HG03066 (cell line): ENCODE measurements at regions not wholly inside any gene's neighbourhood (a gene's known extent, or its start where the extent isn't known, plus 50 kb on each side); places are given as distances from the start of the nearest gene placed in this dataset.

Source experiments
- ATAC-seq: cut with Tn5 transposase; IDR thresholded peaks from one replicate; pipeline ENCODE4 v1.9.1; 2021; ENCODE audit warnings: low read depth; ENCODE audit not compliant: unreplicated experiment

- no peak for ATAC-seq
Measured at GRCh38 chr1:239322369-239322768, 64.0 kb upstream of the CHRM3 start.

- ATAC-seq: no peak
Measured at GRCh38 chr1:239321877-239322276, 64.5 kb upstream of the CHRM3 start.

DNA sequence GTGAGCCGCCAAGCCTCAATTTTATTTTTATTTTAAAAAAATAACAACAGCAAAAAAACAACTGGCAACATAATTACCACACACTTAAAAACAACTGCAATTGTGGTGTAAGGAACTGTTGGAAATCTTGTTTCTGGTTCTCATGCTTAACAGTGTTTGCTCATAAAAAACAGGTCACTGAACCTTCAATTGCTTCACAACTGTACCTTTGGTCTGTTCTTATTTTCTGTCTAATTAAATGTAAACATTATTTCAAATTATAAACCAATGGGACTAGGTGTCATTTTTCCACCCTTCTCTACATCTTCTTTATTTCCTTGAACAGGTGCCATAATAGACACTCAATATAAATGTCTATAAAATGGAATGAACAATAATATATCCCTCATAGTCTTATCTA, 68.4 kb upstream of the CHRM3 start:
- ATAC-seq: no peak

DNA sequence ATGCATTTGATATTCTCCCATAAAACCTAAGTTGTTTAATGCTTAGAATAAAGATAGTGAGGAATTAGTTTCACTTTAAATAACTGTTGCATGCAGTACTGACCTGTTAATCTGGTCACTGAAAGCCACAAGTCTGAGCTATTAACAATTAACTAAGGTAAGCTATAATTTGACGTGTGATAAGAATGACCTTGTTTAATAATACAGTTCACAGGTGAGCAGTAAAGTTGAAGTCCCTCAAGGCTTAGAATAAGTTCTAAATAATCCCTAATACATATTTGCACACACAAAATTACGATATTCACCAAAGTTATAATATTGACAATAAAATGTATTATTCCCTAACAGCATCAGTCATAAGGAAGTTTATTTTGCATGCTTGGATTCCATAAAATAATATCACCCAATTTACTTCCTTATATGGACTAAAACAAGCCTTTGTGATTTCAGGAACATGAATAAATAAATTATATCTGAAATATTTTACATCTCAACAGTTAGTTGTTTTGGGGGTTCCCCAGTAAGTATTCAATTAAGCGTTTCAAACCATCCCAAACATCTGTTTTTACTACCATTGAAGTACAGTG, 70.6 kb upstream of the CHRM3 start:
- no peak for ATAC-seq

- ATAC-seq: no peak
Measured at GRCh38 chr1:239311331-239311730, 75.0 kb upstream of the CHRM3 start.

GRCh38 chr1:239308701-239309333, 77.6 kb upstream of the CHRM3 start:
- ATAC-seq: no peak

DNA sequence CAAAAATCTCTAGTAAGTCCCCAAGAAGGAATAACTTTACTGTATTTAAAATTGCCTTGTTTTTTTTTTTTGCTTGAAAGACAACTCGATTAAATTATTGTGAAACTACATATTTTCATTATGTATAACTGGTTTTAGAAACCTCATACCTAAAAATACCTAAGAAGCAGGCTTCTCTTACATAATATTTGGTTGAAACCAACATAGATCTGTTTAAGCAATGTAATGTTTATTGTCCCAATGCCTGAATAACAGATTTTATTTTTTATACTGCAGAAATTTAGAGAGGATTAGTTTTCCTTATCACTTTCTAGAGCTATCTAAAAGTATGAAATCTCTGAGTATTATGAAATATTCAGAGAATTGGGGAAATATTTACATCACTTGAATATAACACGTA, 78.5 kb upstream of the CHRM3 start:
- ATAC-seq: no peak

DNA sequence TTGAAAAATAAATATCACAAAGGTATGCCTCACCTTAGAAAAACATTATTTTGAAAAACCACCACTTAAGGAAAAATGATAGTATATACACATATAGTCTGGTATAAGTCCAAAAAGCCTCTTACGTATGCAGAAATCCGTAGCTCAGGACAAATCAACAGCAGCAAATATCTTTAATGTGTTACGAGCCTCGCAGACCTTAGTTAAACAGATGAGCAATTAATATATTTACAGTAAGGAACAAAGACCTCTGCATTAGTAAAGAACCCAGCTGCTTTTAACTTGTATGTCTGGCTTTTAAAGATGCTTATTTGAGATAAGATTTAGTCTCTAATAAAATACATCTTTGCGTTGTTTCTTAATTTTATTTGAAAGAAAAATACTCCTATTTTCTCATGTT, 79.9 kb upstream of the CHRM3 start:
- no peak for ATAC-seq

- ATAC-seq: no peak
Measured at GRCh38 chr1:239303289-239303688, 83.1 kb upstream of the CHRM3 start.

DNA sequence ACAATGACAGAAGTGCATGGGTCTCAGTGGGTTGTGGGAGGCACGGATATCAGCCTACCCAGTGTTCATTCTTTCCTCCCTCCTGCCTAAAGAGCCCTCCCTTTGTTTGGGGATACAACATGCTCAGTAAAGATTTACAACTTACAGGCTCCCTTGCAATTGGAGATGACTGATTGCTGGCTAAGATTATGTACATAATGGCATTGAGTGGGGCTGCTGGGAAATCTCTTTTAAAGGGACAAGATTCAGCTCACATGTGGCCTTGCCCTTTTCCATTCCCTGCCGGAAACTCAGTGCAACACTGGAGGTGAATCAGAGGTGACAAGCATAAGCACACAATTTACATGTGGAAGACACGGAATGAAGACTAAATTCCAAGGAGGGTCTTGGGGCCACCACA, 83.7 kb upstream of the CHRM3 start:
- no peak for ATAC-seq

DNA sequence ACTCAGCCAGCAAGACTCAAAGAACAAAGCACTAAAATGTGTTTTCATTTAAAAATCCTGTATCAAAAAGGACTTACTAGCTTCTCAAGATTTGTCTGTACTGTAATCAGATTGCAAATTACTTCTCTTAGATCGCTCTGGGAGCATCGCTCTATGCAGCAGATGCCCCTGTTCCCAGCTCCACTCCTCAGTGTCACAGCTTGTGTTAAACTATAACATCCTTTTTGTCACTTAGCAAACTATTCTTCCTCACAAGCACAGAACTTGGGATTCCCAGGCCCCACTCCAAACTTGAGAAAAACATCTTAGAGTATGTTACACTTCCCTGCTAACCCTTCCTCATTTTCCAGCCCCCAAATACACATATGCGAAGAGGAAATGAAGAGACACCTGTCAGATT, 85.1 kb upstream of the CHRM3 start:
- ATAC-seq: no peak

DNA sequence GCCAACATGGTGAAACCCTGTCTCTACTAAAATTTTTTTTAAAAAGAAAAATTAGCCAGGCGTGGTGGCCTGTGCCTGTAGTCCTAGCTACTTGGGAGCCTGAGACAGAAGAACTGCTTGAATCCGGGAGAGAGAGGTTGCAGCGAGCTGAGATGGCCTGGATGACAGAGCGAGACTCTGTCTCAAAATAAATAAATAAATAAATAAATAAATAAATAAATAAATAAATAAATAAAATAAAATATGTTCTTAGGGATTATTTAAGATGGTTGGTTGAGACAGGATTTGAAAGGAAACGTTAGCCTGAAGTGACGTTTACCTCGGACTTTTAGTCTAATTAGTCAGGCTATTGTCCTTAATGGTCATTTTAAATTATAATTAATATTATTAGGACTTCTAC, 88.5 kb upstream of the CHRM3 start:
- no peak for ATAC-seq

- ATAC-seq: no peak
Measured at GRCh38 chr1:239293350-239294110, 92.8 kb upstream of the CHRM3 start.

GRCh38 chr1:239288820-239289554, 97.4 kb upstream of the CHRM3 start:
- ATAC-seq: no peak

DNA sequence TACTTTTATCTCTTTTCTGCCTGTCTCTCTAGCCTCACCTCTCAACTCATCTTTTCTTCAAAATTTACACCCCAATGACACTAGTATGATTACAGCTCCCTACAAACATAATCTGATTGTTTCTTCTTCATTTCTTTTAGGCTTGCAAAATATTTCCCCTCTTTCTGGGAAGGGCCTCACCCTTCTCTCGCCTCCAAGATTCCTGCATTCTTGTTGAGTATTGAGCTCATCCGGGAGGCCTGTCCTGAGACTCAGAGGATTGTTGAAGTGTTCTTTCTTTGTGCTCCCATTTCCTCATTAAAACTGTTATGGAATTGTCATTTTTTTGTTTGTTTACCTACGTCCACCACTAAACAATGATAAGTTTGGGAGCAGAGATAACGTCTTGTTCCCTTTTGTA, 99.1 kb upstream of the CHRM3 start:
- ATAC-seq: no peak

DNA sequence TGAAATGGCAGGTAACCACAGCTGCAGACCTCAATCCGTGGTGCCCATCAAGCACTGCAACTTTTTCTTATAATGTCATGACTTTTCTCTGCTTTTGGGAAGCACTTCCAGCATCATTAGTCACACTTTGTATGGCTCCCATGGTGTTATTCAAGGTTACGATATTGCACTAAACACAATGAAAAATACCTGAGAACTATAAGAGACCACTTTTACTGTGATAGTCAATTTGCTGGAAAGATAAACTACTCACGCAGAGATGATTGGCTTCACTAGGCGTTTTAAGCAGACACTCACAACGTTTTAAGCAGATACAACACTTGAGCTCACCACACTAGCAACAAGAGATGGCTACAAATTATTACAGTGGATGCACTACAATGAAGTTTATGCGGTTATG, 103.2 kb upstream of the CHRM3 start:
- ATAC-seq: no peak

- ATAC-seq: no peak
Measured at GRCh38 chr1:239282411-239282810, 104.0 kb upstream of the CHRM3 start.

DNA sequence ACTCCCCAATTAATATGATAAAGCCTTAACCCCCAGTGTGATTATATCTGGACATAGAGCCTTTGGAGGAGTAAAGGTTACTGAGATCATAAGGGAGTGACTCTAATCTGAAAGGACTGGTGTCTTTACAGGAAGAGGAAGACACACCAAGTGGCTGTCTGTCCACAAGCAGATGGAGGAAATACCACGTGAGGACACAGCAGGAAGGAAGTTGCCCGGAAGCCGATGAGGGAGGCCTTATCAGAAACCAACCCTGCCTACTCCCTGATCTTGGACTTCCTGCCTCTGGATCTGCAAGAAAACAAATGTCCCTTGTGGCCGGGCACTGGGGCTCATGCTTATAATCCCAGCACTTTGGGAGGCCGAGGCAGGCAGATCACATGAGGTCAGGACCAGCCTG, 110.3 kb upstream of the CHRM3 start:
- no peak for ATAC-seq

- ATAC-seq: no peak
Measured at GRCh38 chr1:239274242-239274830, 112.0 kb upstream of the CHRM3 start.

DNA sequence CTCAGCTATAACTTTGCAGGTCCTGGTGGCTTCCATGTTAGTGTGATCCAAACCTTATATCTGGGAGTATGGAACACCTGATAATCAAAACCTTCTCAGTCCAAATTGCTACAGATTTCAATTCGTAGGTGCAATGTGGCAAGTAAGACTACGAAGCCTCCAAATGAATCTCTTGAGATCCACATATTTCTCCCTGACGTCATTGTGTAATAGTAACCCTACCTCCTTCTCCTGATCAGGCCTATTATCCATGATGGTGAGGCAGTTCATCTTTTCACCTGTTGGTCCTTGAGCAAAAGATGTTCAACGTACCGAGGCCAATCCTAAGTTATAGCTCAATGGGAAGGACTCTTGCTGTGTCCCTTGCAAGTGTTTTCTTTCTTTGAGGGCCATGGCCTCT, 115.9 kb upstream of the CHRM3 start:
- no peak for ATAC-seq

DNA sequence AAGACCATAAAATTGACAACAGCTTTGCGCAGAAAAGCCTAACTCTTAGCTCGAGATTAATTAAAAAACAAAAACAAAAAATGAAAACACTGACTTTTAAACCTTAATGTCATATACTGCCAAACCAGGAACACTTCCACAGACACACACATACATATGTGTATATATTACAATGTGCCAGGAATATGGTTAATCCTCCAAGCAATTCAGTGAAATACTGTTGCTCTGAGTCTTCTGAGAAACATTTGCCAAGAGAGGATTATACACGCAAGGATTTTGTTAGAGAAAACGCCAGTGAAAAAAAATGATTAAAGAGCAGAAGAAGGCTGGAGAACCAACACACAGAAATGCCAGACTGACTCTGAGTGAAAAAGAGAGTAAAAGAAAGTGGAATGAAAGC, 116.7 kb upstream of the CHRM3 start:
- ATAC-seq: no peak
